NCI-H146 (cell line): ENCODE measurements at regions not wholly inside any gene's neighbourhood (a gene's known extent, or its start where the extent isn't known, plus 50 kb on each side); places are given as distances from the start of the nearest gene placed in this dataset.
A peak's percentile ranks its signal among the peaks of the same experiment; 100 is the strongest.
"Not testable (repeated sequence)": the region's sequence is repeated elsewhere in the genome, so short reads cannot be mapped to it uniquely, and the experiment has no call there.

ENCODE experiments used
- DNase-seq: peaks from one replicate; lab custom pipeline; 2025; lab: John Stamatoyannopoulos, UW

GRCh38 chr9:90523958-90524357 lies 118.7 kb downstream of the DIRAS2 start:
- DNase-seq = no peak

DNA sequence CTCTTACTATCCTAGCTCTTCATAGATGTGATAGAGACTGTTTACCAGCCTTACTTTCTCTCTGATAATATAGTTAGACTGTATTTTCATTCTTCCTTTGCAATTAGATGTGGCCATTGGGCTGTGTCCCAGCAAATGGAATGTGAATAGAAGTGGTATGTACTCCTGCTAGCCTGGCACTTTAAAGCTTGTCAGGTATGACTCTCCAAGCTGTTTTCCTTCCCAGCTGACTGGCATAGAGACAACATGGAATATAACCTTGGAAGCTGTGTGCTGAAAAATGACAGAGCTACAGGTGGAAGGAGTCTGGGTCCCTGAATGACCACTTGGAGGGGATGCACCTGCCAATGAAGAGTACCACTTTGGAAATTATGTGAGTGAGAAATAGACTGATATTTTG lies 116.2 kb downstream of the DIRAS2 start:
- no peak for DNase-seq

- not testable (repeated sequence) for DNase-seq
These were observed 106.5 kb downstream of the DIRAS2 start for GRCh38 chr9:90536094-90536493.

GRCh38 chr9:90538566-90538965 lies 104.1 kb downstream of the DIRAS2 start:
- no peak for DNase-seq

DNA sequence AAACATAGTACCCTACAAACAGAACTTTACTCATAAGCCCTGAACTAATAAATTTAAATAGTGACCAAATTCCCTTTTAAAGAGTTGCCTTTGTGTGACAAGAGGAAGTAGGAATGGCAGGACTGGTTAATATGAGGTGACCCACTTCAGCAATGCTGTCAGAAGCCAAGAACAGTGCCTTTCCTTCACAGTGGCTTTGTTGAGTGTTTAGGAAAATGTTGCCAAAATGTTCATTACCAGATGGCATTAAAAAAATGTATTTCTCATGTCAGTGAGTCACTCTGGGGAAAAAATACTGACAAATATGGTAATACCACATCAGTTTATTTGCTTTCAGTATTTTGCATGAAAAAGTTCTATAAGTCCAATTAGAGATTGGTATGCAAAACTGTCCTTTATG lies 103.3 kb downstream of the DIRAS2 start:
- DNase-seq = no peak

DNA sequence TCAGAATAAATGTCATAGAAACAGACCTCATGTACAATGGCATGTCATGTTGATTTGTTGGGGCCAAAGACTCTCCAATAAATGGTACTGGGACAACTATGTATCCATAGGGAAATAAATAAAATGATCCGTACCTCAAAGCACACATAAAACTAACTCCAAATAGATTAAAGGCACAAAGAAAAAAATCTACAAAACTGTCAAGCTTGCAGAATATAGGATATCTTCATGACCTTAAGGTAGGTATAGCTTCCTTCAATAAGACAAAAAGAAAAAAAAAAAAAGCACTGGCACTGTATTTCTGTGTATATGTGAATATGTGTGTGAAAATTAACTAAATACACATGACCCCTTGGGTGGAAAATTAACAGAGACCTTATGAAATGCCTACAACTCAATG lies 101.9 kb downstream of the DIRAS2 start:
- DNase-seq = no peak

DNA sequence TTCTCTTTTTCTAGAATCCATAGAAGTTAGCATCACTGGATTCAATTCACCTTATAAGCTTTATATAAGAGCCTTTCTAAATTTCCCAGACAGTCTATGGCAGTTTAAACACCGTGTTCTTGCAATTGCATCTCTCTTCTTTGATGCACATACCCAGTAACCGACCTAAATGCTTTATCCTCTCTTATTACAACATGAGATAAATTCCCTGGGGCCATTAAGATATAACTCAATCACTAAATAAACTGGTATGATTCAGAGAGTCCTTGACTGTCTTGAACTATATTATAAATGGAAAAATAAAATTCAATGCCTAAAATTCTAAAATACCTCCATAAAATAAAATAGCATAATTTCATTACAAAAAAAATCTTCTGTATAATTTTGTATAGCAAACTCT lies 98.1 kb downstream of the DIRAS2 start:
- no peak for DNase-seq

- peak; percentile 98 for DNase-seq
These were observed 96.4 kb downstream of the DIRAS2 start for GRCh38 chr9:90546200-90546599.

- DNase-seq = peak; percentile 20
These were observed 94.7 kb downstream of the DIRAS2 start for GRCh38 chr9:90547896-90548295.

DNA sequence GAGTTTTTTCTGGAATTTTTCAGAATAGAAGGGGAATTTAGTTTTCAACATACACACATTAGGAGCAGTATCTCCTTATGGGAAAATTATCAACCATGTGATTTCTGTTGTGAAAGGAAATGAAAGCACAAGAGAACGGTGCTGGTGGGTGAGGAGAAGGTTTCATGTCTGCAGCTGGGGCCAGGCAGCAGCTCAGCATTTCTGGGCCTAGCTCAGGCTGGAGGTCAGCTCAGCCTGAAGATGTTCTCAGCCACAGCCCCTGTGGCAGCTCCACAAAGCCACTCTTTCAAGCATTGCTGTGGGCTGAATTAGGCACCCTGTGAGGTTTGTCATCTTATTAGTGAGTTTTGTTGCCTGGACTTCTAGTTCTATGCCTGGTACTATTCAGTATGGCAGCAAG lies 90.3 kb downstream of the DIRAS2 start:
- DNase-seq = no peak

DNA sequence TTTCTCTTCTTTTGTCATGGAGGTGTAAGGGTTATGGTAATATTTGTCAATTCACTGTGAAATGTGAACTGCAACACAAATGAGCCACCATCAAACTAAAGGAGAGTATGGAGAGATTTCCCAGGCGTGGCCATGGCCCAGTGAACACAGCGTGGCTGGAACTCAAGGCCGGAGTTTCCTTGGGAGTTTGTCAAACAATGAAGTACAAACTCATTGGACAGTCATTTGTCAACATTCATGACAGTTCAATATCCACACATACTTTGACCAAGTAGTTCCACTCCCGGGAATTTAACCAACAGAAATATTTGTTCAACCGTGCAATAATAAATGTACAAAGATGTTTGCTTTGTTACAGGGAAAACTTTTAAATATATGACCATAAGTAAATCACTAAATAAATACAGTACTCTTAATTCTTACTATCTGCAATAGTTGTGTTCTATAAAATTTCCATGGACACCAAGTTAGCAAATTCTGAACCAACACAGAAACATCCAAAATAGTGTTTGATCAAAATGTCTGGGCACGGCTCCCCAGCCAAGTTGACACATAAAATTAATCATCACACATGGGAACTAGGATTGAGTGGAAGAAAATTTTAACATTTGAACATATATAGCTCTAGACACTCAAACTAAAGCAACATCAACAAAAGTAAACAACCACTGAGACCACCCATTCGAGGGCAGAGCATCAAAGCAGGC lies 87.1 kb downstream of the DIRAS2 start:
- DNase-seq = no peak

DNA sequence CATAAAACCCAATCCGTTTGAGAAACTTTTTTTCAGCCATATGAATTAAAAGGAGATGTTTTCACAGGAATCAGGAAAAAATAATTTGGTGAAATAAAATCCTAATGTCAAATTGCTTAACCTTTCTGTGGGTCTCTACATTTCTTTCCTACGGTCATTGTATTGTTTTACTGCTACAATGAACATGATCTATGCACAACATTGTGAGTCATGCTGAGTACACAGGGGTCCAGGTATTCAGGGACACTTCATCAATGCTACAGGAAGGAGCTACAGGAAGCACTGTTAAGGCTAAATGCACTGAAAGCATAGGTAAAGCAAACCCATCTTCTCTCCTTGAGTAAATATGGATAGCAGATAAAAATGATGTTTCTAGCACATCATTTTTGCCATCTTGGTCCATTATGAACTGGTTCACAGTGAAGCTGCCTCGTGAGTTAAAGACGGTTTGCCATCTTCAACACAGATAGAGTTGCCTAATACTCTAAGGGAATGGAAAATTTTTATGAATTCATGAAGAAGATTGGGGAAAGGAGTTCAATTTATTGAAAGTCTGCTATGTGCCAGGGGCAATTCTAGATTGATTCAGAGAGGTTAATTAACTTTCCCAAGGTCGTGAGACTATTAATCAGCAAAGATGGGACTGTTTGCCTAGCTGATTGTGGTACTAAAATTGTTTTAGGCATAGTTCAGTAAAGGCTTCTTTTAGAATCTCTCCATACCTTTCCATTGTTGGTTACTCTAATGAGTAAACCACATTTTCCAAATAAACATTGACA lies 85.5 kb downstream of the DIRAS2 start:
- DNase-seq = peak; percentile 63

GRCh38 chr9:90559075-90560073 lies 83.2 kb downstream of the DIRAS2 start:
- DNase-seq = no peak
